VCaP (cell line): ENCODE measurements at regions not wholly inside any gene's neighbourhood (a gene's known extent, or its start where the extent isn't known, plus 50 kb on each side); places are given as distances from the start of the nearest gene placed in this dataset.

Source experiments
- H3K27ac ChIP-seq: fragments of 450-650 bp; 2 replicates; pipeline ENCODE4 v1.5.1; 2017
- TF ChIP-seq, protein P1 (sequence below): fragments of 450-650 bp; conservative IDR thresholded peaks from 2 replicates; pipeline ENCODE4 v1.5.1; 2017; ENCODE audit warnings: mild to moderate bottlenecking, moderate library complexity

DNA sequence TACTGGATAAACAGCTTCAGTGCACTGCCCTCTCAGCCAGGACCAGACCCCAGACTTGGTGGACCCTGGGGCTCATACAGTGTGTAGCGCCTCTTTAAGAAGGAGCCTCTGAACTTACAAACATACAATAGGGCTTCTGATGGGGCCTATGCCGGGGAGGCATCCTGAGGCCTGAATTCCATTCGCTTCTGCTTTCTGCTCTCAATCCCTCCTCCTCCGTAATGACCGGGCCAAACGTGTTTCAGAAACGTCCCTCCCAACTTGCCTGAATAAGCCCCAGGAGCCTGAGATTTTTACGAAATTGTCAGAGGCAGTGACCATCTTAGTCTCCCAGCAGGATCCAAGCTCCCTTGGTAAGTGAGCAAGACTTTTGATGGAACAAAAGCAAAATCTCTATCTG, 128.1 kb upstream of the BOD1 start:
- TF ChIP-seq, protein P1, sequence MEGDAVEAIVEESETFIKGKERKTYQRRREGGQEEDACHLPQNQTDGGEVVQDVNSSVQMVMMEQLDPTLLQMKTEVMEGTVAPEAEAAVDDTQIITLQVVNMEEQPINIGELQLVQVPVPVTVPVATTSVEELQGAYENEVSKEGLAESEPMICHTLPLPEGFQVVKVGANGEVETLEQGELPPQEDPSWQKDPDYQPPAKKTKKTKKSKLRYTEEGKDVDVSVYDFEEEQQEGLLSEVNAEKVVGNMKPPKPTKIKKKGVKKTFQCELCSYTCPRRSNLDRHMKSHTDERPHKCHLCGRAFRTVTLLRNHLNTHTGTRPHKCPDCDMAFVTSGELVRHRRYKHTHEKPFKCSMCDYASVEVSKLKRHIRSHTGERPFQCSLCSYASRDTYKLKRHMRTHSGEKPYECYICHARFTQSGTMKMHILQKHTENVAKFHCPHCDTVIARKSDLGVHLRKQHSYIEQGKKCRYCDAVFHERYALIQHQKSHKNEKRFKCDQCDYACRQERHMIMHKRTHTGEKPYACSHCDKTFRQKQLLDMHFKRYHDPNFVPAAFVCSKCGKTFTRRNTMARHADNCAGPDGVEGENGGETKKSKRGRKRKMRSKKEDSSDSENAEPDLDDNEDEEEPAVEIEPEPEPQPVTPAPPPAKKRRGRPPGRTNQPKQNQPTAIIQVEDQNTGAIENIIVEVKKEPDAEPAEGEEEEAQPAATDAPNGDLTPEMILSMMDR = no peak
- no peak overlapping the region for H3K27ac ChIP-seq

DNA sequence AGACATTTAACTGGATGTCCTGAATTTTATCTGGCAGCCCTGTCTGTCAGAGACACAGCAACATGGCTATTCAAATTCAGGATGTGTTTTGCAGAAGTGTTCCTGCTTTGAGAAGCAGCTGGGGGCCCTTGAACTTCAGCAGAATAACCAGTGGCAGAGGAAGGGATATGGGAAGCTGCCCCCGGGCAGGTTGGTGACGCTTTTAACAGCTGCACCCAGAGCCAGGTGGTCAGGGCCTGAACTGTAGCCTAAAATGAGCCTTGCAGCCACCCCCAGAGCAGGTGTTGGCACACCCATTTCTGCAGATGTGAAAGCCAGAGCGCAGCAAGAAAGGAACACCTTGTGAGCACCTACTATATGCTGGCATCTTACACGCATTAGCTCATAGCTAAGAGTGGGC, 128.7 kb upstream of the BOD1 start:
- no peak overlapping the region for H3K27ac ChIP-seq

DNA sequence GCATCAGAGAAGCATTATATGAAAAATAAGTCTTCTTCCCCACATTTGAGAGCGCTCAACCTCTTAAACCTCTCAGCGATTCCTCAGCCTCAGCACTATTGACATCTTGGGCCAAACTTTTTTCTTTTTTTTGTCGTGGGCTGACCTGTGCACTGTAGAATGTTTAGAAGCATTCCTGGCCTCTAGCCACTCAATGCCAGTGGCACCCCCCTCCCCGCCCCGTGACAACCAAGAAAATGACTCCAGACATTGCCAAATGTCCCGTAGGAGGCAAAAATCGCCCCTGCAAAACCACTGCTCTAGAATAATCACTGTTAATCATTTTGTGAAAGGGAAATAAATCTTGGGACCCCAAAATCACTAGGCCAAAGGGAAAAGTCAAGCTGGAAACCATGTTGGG, 129.1 kb upstream of the BOD1 start:
- no peak overlapping the region for H3K27ac ChIP-seq
- TF ChIP-seq, protein P1 = no peak

More for the DNA sequence above, 128.7 kb upstream of the BOD1 start:
- TF ChIP-seq, protein P1 = no peak

DNA sequence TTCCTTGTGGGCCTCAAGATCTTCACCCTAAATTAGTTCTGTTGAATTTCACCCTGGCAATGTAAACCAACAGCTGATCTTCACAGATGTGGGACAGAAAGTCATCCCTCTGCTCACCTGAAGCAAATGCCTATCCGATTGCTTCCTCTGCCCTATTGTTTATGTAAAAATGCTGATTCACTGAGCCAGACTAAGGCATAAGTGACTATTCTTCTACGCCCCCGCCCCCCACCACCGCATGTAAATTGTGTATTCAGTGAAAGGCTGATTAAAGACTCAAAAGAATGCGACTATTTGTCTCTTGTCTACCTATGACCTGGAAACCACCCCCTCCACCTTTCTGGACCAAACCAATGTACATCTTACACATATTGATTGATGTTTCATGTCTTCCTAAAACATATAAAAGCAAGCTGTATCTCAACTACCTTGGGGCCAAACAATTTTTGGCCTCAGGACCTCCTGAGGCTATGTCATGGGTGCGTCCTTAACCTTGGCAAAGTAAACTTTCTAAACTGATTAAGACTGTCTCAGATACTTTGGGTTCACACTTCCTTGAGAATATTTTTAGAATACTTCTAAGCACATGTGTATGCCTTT, 129.7 kb upstream of the BOD1 start:
- no peak overlapping the region for H3K27ac ChIP-seq
- TF ChIP-seq, protein P1 = no peak

DNA sequence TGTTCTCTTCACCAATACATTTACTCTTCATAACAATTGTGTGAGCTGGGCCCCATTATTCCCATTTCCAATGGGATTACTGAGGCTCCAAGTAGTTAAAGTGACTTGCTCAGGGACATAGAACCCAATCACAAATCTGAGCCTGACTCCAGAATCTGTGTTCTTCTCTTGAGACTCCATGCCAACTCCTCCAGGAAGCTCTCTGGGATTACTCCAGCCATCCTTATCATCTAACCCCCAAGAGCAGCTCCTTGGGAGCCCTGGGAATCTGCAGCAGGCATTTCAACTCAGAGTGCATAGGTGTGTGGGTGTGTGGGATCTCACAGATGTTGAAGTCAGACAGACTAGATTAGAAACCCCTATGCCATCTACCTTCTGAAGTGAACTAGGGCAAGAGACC, 131.4 kb upstream of the BOD1 start:
- TF ChIP-seq, protein P1 = no peak
- no peak overlapping the region for H3K27ac ChIP-seq

DNA sequence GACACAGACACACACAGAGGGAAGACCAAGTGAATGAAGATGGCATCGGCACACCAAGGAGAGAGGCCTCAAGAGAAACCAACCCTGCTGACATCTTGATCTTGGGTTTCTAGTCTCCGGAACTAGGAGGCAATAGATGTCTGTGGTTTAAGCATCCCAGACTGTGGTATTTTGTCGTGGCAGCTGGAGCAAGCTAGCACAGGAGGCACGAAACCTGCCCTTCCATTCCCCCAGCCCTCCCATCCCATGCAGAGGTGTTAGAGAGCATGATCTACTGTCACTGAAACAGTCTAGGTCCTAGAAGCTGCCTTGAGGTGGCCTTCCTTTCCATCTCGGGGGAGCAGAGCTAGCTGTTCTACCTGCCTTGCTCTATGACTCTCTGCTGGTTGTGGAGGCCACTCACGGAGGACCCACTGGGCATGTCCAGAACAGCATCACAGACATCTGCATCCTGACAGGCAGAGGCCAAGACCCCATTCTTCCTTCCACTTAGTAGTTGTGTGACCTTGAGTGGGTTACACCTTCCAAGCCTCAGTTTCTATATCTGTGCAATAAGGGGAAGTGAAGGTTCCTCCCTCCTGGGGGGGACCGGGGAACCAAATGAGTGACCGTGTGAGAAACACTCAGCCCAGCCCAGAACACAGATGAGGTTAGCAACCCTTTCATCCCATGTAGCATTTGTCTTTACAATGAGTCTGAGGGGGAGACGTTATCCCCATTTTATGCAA, 134.3 kb upstream of the BOD1 start:
- TF ChIP-seq, protein P1 = no peak
- no peak overlapping the region for H3K27ac ChIP-seq

DNA sequence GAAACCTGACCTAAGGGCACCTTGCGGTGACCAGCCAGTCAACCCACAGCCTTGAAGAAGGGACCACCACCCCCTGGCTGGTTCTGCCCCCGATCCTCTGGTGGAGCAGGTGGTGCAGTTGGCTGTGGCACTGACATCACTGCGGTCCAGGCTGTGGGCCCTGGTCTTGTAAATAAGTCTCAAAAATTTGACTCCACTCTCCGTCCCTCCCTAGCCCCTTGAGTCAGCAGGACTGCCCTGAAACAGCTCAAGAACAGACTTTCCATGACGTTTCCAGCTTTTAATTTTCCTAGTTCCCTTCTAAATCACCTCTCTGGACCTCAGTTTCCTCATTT, 134.8 kb upstream of the BOD1 start:
- TF ChIP-seq, protein P1 = no peak
- no peak overlapping the region for H3K27ac ChIP-seq
